Right renal pelvis (tissue), 4 donors: ENCODE measurements at regions not wholly inside any gene's neighbourhood (a gene's known extent, or its start where the extent isn't known, plus 50 kb on each side); places are given as distances from the start of the nearest gene placed in this dataset.
A peak's percentile ranks its signal among the peaks of the same experiment; 100 is the strongest.
"Not testable (repeated sequence)": the region's sequence is repeated elsewhere in the genome, so short reads cannot be mapped to it uniquely, and the experiment has no call there.

ENCODE experiments used
- DNase-seq, 4 donors: peaks; one replicate each; pipeline ENCODE4 v3.0.0-alpha.2; 2013; ENCODE audit warnings: low read depth in 4 of 4, low spot score in 3 of 4, missing footprints in 1 of 4

GRCh38 chr20:26219546-26219945 lies 522.9 kb upstream of the ZNF337 start:
- DNase-seq, result not testable (repeated sequence)

DNA sequence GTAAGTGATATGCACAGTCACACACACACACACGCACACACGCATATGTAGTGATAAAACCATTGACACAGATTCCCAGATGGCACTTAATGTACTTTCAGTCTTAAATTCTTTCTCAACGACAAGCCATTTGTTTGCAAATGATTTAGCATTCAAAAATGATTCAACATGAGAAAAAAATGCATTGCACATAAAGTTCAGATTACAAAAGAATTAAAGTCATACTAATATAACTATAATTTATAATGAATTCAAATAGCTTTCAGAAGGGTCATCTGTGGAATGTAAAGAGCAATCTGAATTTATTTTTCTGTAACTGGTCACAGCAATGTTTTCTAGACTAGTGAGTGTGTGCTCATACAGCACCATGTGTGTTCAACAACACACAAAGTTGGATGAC lies 521.6 kb upstream of the ZNF337 start:
- DNase-seq, result no peak

- DNase-seq, result no peak
These were observed 519.4 kb upstream of the ZNF337 start for GRCh38 chr20:26216025-26216424.

DNA sequence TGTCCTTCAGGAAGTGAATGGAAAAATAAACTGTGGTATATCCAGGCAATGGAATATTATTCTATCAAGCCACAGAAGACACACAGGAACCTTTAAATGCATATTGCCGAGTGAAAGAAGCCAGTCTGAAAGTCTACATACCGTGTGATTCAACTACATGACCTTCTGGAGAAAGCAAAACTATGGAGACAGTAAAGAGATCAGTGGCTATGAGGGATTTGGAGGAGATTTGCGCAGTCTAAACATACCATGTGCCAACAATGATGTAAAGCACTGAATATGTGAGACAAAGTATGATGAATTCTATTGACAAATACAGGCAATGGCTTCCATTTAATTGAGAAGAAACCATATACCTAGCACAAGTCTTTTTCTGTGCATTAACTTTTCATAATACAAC lies 518.3 kb upstream of the ZNF337 start:
- no peak for DNase-seq

DNA sequence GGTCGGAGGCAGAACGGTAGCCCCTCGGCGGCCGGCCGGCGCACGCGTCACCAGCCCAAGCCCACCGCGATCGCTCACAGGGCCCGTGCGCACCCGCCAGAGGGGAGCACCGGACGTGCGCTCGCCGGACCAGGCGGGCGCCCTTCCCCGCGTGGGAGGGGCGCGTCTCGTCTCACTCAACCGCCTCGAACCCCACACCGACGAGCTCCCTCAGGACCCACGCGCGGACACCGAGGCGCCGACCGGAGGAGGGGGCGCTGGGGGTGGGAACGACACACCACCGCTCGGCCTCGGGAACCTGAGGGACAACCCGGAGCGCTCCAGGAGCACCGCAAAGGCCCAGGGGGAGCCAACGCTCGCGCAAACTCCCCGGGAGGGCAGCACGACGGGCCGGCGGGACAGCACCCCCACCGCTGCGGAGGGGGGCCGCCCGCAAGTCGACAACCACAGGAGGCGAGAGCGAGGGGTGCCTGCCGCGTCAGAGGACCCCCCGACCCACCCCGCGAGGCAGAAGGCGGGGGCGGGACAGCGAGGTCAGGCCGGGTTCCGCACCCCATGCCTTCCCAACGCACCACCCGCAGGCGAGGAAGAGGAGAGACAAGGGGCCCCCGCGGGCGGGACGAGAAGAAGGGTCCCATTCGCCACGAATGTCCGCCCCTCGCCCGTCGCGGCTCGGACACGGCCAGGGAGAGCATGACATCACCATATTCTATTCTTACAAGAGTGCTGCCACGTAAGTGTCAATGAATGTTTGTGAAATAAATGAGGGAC lies 512.7 kb upstream of the ZNF337 start:
- no peak for DNase-seq

DNA sequence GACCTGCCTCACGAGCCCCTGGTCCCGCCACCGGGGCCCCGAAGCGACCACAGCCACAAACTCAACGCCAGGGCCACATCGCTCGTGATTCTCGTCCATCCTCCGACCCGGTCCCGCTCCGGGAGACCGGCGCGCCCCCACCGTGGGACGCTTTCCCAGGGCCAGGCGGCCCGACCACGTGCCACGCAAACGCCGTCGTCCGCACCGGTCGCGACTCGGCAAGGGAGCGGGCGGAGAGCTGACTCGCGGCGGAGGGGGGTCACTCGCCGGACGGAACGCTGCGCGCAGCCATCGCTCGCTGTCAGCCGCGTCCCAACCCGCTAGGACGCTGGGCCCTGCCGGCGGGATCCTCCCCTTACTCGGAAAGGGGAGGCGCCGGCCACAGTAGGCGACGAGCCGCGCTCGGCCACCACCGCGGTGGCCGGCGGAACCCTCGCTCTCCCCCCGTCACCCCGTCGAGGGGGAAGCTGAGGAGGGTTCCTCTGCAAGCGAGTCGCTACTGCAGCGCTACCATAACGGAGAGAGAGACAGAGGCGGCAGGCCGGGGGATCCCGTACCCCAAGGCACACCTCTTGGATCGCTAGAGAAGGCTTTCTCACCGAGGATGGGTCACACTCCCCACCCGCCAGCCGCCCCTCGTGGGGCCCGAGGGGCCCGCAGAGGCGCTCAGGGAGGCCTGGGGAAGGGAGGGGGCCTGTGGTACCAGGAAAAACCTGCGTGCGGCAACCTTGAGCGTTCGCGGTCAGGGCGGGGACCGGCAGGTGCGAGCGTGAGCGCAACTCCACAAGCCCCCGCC lies 511.8 kb upstream of the ZNF337 start:
- DNase-seq, result peak in 1 of 4 donors; percentile 20

DNA sequence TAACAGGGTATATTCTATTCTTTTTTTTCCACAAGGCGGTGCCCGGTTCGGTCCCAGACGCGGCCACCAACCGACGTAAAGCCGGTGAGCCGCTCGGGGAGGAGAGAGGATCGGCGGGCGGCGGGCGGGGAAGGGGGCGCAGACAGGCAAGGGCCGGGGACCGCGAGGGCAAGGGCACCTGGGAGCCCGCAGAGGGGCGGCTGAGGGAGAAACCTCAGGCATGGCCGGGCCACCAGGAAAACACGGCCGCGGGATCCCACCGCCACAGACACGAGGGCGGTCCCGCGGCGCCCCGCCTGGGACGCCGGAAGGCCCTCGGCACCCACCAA lies 511.3 kb upstream of the ZNF337 start:
- DNase-seq, result not testable (repeated sequence)

- no peak for DNase-seq
These were observed 510.7 kb upstream of the ZNF337 start for GRCh38 chr20:26207237-26207966.

DNA sequence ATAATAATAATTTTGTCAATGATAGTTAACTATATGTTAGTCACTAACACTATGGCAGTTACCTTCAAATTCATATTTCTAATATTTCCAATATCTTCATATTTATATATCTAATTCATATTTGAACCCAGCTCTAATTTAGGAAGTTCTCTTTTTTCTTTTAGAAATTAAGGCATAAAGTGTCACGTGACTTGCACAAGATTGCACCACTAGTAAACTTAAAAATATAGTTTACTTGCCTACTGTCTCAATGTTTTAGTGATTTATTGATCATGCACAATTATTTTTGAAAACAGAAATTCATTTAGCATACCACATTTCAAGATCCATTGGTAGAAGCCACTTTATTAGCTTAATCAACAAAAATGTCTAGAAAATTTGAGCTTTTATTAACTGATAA lies 508.7 kb upstream of the ZNF337 start:
- no peak for DNase-seq

DNA sequence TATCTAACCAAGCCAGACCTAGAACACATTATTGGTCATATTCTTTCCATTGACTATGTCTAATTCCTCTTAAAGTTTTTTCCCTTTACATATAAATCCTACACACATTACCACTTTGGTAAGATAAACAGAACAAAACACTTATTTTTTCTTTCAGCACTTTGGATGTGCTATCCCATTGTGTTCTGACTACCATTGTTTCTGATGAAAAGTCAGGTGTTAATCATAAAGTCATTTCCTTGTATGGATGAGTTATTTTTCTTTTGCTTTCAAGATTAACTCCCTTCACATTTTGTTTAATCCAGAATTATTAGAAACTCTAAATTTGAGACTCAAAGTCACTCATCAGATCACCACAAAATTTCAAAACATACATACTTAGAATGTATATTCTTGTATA lies 504.4 kb upstream of the ZNF337 start:
- DNase-seq, result not testable (repeated sequence)

DNA sequence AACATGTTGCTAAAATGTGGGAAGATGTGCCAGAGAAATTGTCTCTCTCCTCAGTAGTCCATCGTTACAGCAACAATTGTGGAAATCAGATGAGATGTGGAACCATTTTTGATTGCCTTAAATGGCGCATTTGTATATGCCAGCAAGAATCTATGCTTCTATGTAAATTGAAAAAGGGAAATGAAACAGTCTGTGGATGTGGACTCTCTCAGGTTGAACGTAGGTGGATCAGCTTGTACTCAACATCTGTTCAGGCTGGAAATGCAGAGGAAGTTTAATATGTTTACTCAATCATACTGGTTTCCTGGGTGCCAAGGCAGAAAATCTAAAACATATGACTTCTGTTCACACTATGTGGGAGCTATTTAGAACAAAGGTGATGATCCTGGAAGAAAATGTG lies 490.7 kb upstream of the ZNF337 start:
- not testable (repeated sequence) for DNase-seq

GRCh38 chr20:26183720-26184119 lies 487.1 kb upstream of the ZNF337 start:
- not testable (repeated sequence) for DNase-seq

DNA sequence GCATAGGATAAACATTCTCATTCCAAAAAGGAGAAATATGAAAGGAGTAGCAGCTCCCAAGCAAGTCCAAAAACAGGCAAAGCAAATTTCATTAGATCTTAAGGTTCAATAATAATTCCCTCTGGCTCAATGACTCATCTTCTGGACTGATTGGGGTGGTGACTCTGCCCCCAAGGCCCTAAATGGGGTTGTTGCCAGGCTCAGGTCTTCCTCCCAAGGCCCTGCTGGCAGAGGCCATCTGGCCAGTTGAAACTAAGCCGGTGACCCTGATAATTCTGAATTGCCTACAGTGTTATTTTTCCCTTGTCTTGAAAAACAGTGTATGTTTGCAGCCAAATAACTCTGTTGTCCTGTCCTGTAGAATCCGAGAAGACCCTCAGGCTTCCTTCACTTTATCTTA lies 484.7 kb upstream of the ZNF337 start:
- not testable (repeated sequence) for DNase-seq

DNA sequence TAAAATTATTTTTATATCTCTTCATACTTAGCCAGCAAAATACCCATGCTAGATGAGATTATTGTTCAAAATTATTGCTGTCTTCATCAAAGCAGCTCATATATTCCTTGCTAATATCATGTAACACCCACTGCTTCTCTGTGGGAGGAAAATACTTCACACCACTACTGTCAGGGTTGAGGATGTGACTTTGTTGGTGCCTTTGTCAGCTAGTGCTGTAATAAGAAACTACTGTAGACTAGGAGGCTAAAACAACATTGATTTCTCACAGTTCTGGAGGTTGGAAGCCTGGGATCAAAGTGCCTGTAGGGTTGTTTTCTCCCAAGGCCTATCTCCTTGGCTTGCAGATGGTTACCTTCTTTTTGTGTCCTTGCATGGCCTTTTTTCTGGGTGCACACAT lies 475.2 kb upstream of the ZNF337 start:
- DNase-seq, result not testable (repeated sequence)

- no peak for DNase-seq
These were observed 472.9 kb upstream of the ZNF337 start for GRCh38 chr20:26169506-26169905.

DNA sequence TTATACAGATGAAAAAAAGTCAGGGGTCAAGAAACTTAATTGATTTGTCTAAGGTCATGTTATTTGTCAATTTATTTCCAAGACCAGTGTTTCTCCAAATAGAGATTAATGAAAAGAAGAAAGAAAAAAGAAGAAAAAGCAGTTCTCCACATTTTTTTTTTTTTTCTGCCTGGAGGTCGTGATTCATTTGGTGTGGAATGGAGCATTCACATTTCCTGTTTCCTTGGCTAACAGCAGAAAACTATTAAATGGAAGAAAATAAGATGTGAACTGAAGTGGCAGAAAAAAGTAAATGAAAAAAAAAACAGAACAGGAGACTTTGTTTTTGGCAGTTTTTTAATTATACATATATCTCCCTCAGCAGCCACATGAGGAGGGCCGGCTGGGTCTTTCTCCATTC lies 470.8 kb upstream of the ZNF337 start:
- no peak for DNase-seq

- DNase-seq, result no peak
These were observed 467.2 kb upstream of the ZNF337 start for GRCh38 chr20:26163890-26164289.

GRCh38 chr20:26163151-26163550 lies 466.5 kb upstream of the ZNF337 start:
- not testable (repeated sequence) for DNase-seq

DNA sequence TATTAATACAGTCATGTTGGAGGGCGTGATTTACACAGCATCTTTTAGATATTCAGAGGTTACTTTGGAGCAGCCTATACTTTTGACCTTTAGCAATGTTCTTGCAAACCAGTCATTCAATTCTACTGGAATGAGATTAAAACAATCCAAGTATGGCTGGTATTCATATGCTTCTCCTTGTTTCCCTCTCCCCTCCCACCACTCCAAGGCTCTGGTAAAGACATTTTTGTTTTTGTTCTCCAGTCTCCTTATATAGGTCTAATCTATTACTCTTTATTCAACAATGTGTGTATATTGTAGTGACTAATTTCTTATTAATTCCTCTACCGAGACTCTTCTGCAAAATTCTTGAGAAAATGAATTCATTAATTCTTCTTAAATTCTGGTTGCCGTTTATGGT lies 465.1 kb upstream of the ZNF337 start:
- not testable (repeated sequence) for DNase-seq

- not testable (repeated sequence) for DNase-seq
These were observed 464.3 kb upstream of the ZNF337 start for GRCh38 chr20:26160916-26161315.

DNA sequence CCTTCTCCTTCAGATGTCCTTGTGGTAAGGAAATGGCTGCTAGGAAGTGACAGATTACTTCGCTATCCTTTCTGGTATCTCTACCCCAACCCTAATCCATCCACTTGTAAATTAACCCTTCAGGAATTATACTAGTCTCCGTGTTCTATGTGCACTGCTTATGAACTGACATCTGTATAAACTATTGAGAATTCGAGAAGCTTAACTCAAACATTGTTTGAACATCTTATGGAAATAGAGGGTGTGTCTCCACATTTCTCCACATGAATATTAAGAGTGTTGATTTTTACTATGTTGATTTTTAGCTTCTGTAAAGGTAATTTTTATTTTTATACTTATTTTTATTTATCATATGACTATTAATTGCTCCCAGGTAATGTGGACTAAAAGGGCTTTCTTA lies 457.6 kb upstream of the ZNF337 start:
- DNase-seq, result no peak
